SK-N-SH (cell line): ENCODE measurements at regions not wholly inside any gene's neighbourhood (a gene's known extent, or its start where the extent isn't known, plus 50 kb on each side); places are given as distances from the start of the nearest gene placed in this dataset.

Experiments used
- CTCF ChIA-PET: fragments of 300-600, 350-600 bp; formaldehyde crosslinking; extraction: SDS; loops from one replicate; lab custom pipeline; 2021; lab: Yijun Ruan, JAX
- POLR2A ChIA-PET: fragments of 350-600 bp; sonication (Branson Sonifier 250); formaldehyde crosslinking; extraction: SDS; loops from one replicate; lab custom pipeline; 2020; ENCODE audit warnings: antibody characterized with exemption, inconsistent platforms; lab: Yijun Ruan, JAX
- DNase-seq: peaks from one replicate; pipeline ENCODE4 v3.0.0; 2012
- H2AFZ ChIP-seq: fragments of 200-600 bp; sonication (generic); 2 replicates; pipeline ENCODE4 v1.8.1; 2016; ENCODE audit warnings: antibody characterized with exemption, mild to moderate bottlenecking, low read depth
- H3F3A ChIP-seq: fragments of 200-600 bp; sonication (generic); replicated peaks from 2 replicates; pipeline ENCODE3; 2016; ENCODE audit warnings: antibody characterized with exemption, mild to moderate bottlenecking; ENCODE audit not compliant: insufficient read depth
- H3K27ac ChIP-seq, 2 experiments: fragments of 200-500 bp in 1 of 2; fragments of 200-600 bp in 1 of 2; sonication (Bioruptor generic) in 1 of 2; sonication (generic), shearing (Covaris generic) in 1 of 2; 2 replicates each; pipeline versions ENCODE4 v1.5.1 to v1.6.1; 2014 to 2016; ENCODE audit warnings: low read depth in 2 of 2, inconsistent platforms in 1 of 2, low read length in 1 of 2, mild to moderate bottlenecking in 1 of 2, mixed read lengths in 1 of 2
- H3K27me3 ChIP-seq: fragments of 200-600 bp; sonication (generic), shearing (Covaris generic); 2 replicates; pipeline ENCODE4 v1.6.1; 2016; ENCODE audit warnings: mixed run types; ENCODE audit not compliant: insufficient read depth
- H3K36me3 ChIP-seq, 2 experiments: fragments of 200-500 bp in 1 of 2; fragments of 200-600 bp in 1 of 2; sonication (Bioruptor generic) in 1 of 2; sonication (generic) in 1 of 2; replicated peaks in 1 of 2; 2 replicates each; pipeline versions ENCODE3 to v1.5.1; 2014 to 2016; ENCODE audit warnings: low read length in 1 of 2, mild to moderate bottlenecking in 1 of 2; ENCODE audit not compliant: insufficient read depth in 2 of 2, control insufficient read depth in 1 of 2
- H3K4me1 ChIP-seq, 2 experiments: fragments of 200-500 bp in 1 of 2; fragments of 200-600 bp in 1 of 2; sonication (Bioruptor generic) in 1 of 2; sonication (generic), shearing (Covaris generic) in 1 of 2; 2 replicates each; pipeline versions ENCODE4 v1.5.1 to v1.6.1; 2014 to 2016; ENCODE audit warnings: low read depth in 1 of 2, low read length in 1 of 2, mixed run types in 1 of 2; ENCODE audit not compliant: insufficient read depth in 2 of 2, control insufficient read depth in 1 of 2
- H3K4me2 ChIP-seq: fragments of 200-600 bp; sonication (generic), shearing (Covaris generic); 2 replicates; pipeline ENCODE4 v1.6.1; 2017; ENCODE audit warnings: mixed run types
- H3K4me3 ChIP-seq, 2 experiments: fragments of 200-500 bp in 1 of 2; fragments of 200-600 bp in 1 of 2; sonication (Bioruptor generic) in 1 of 2; sonication (generic), shearing (Covaris generic) in 1 of 2; 2 replicates each; pipeline versions ENCODE4 v1.5.1 to v1.8.1; 2014 to 2016; ENCODE audit warnings: low read depth in 2 of 2, inconsistent platforms in 1 of 2, low read length in 1 of 2, mild to moderate bottlenecking in 1 of 2, mixed read lengths in 1 of 2, moderate library complexity in 1 of 2
- H3K79me2 ChIP-seq: fragments of 200-600 bp; sonication (generic); 2 replicates; pipeline ENCODE4 v1.8.1; 2017; ENCODE audit warnings: mild to moderate bottlenecking; ENCODE audit not compliant: insufficient read depth
- H3K9ac ChIP-seq: fragments of 200-600 bp; sonication (generic); 2 replicates; pipeline ENCODE4 v1.6.1; 2017; ENCODE audit warnings: mixed run types
- H3K9me2 ChIP-seq: fragments of 200-600 bp; sonication (generic); 2 replicates; pipeline ENCODE4 v1.6.1; 2017; ENCODE audit warnings: mixed run types
- H3K9me3 ChIP-seq: fragments of 200-600 bp; sonication (generic); 2 replicates; pipeline ENCODE4 v1.6.1; 2017; ENCODE audit warnings: mixed run types, mild to moderate bottlenecking, moderate library complexity
- H4K20me1 ChIP-seq: fragments of 200-600 bp; sonication (generic); 2 replicates; pipeline ENCODE4 v1.6.1; 2017; ENCODE audit warnings: mild to moderate bottlenecking, mixed run types; ENCODE audit not compliant: insufficient read depth
- CTCF ChIP-seq: fragments of 200-600 bp; sonication (generic); IDR thresholded peaks from 2 replicates; pipeline ENCODE4 v1.6.1; 2017; ENCODE audit warnings: antibody characterized with exemption, mild to moderate bottlenecking, moderate library complexity
- ELF1 ChIP-seq: IDR thresholded peaks from 2 replicates; pipeline ENCODE4 v1.4.0; 2012
- EP300 ChIP-seq, 2 experiments: IDR thresholded peaks; 2 replicates each; pipeline versions ENCODE4 v1.4.0 to v1.6.1; 2012; ENCODE audit warnings: borderline replicate concordance in 1 of 2, low read depth in 1 of 2, low read length in 1 of 2
- GABPA ChIP-seq: IDR thresholded peaks from 2 replicates; pipeline ENCODE4 v1.4.0; 2012; ENCODE audit warnings: low read depth, mild to moderate bottlenecking
- IRF3 ChIP-seq: fragments of 150-350 bp; IDR thresholded peaks from 2 replicates; pipeline ENCODE4 v1.6.1; 2016; ENCODE audit warnings: mild to moderate bottlenecking, low read depth, low read length
- RCOR1 ChIP-seq: fragments of 150-350 bp; IDR thresholded peaks from 2 replicates; pipeline ENCODE4 v1.6.1; 2017; ENCODE audit warnings: antibody characterized with exemption, low read length
- RFX5 ChIP-seq: IDR thresholded peaks from 2 replicates; pipeline ENCODE4 v1.6.1; 2012; ENCODE audit warnings: mild to moderate bottlenecking, improper control_type of control experiment, low read length
- RXRA ChIP-seq: IDR thresholded peaks from 2 replicates; pipeline ENCODE4 v1.4.0; 2012; ENCODE audit warnings: low read depth, mild to moderate bottlenecking, borderline replicate concordance
- SIN3A ChIP-seq: IDR thresholded peaks from 2 replicates; pipeline ENCODE4 v1.6.1; 2012; ENCODE audit warnings: low read depth, mild to moderate bottlenecking, low read length, moderate library complexity, borderline replicate concordance
- TCF12 ChIP-seq: IDR thresholded peaks from 2 replicates; pipeline ENCODE4 v1.4.0; 2012
- USF2 ChIP-seq: fragments of 150-350 bp; IDR thresholded peaks from 2 replicates; pipeline ENCODE4 v1.6.1; 2017; ENCODE audit warnings: antibody characterized with exemption, low read length, low read depth, borderline replicate concordance
- ZBTB33 ChIP-seq: IDR thresholded peaks from 2 replicates; pipeline ENCODE4 v1.4.0; 2012; ENCODE audit warnings: low read depth, borderline replicate concordance
- WGBS: methylation state at CpG from one replicate; pipeline ENCODE4 v1.1.6; 2017; ENCODE audit warnings: low lambda C conversion rate; 5-methylcytosine and 5-hydroxymethylcytosine counted together

- TF ChIP-seq CTCF (no peak), RCOR1 (no peak), GABPA (no peak), IRF3 (no peak), EP300 (IDR thresholded peaks at IDR 0.05; ENCODE audit: borderline replicate concordance in 1 of 2, low read depth in 1 of 2, low read length in 1 of 2) (no peak), ZBTB33 (no peak)
Measured at GRCh38 chr3:87575550-87575949, 299.2 kb upstream of the POU1F1 start (continued).

- no peaks in the 10 kb centered on the region for H3F3A ChIP-seq
- H3K9me3 ChIP-seq, result no peaks in the 10 kb centered on the region
- TF ChIP-seq RFX5 (no peak), RCOR1 (no peak), TCF12 (no peak), RXRA (no peak), GABPA (no peak), USF2 (no peak), ELF1 (no peak), EP300 (IDR thresholded peaks at IDR 0.05; ENCODE audit: borderline replicate concordance in 1 of 2, low read depth in 1 of 2, low read length in 1 of 2) (no peak), SIN3A (no peak)
- H3K79me2 ChIP-seq, result no peaks in the 10 kb centered on the region
- H3K27me3 ChIP-seq, result no peaks in the 10 kb centered on the region; the same call in 1 of the 2 replicates
- POLR2A ChIA-PET, result no interaction called here
- CTCF ChIA-PET, result no interaction called here
- H2AFZ ChIP-seq, result no peak overlapping the region
- H3K9ac ChIP-seq, result no peak overlapping the region
- 14% methylated on average over 5 of the region's 5 CpGs for WGBS
- H3K36me3 ChIP-seq, result no peaks in the 10 kb centered on the region
- H3K9me2 ChIP-seq, result no peaks in the 10 kb centered on the region
- no peaks in the 10 kb centered on the region for H3K4me1 ChIP-seq
- no peak for DNase-seq
- H3K4me2 ChIP-seq, result no peak overlapping the region
- no peak overlapping the region for H3K4me3 ChIP-seq
- H3K27ac ChIP-seq, result no peak overlapping the region
- H4K20me1 ChIP-seq, result no peaks in the 10 kb centered on the region
Measured at GRCh38 chr3:87568331-87568730, 291.9 kb upstream of the POU1F1 start.
